Liver (tissue), 3 donors: ENCODE measurements at regions not wholly inside any gene's neighbourhood (a gene's known extent, or its start where the extent isn't known, plus 50 kb on each side); places are given as distances from the start of the nearest gene placed in this dataset.

Experiments
- CTCF ChIP-seq: fragments of 150-350 bp; IDR thresholded peaks from 2 replicates; pipeline ENCODE4 v1.5.1; 2017; ENCODE audit warnings: improper control_type of control experiment, low read depth, low read length; ENCODE audit not compliant: missing input control
- EGR1 ChIP-seq, 2 donors: IDR thresholded peaks; 2 replicates each; pipeline ENCODE4 v1.6.1; 2016 to 2018; ENCODE audit warnings: antibody characterized with exemption in 2 of 2, low read depth in 2 of 2
- GABPA ChIP-seq, 2 donors: IDR thresholded peaks in 1 of 2; conservative IDR thresholded peaks in 1 of 2; 2 replicates each; pipeline ENCODE4 v1.6.1; 2016; ENCODE audit warnings: antibody characterized with exemption in 2 of 2, mild to moderate bottlenecking in 1 of 2, moderate library complexity in 1 of 2
- RAD21 ChIP-seq, 2 donors: IDR thresholded peaks; 2 replicates each; pipeline ENCODE4 v1.6.1; 2016; ENCODE audit warnings: antibody characterized with exemption in 2 of 2, mild to moderate bottlenecking in 2 of 2
- REST ChIP-seq: IDR thresholded peaks from 2 replicates; pipeline ENCODE4 v1.6.1; 2016; ENCODE audit warnings: antibody characterized with exemption, mild to moderate bottlenecking
- TAF1 ChIP-seq: conservative IDR thresholded peaks from 2 replicates; pipeline ENCODE4 v1.6.1; 2016; ENCODE audit warnings: antibody characterized with exemption, mild to moderate bottlenecking
- TF ChIP-seq, protein P1 (sequence below): IDR thresholded peaks from 2 replicates; pipeline ENCODE4 v1.6.1; 2016; ENCODE audit warnings: antibody characterized with exemption
- donor health status: healthy.
- donor health status: healthy.

- no peak for TF ChIP-seq GABPA (IDR thresholded peaks at IDR 0.05 in 1 of 2, conservative IDR thresholded peaks at IDR 0.05 in 1 of 2)
- no peak for TF ChIP-seq TAF1
- TF ChIP-seq, protein P1, sequence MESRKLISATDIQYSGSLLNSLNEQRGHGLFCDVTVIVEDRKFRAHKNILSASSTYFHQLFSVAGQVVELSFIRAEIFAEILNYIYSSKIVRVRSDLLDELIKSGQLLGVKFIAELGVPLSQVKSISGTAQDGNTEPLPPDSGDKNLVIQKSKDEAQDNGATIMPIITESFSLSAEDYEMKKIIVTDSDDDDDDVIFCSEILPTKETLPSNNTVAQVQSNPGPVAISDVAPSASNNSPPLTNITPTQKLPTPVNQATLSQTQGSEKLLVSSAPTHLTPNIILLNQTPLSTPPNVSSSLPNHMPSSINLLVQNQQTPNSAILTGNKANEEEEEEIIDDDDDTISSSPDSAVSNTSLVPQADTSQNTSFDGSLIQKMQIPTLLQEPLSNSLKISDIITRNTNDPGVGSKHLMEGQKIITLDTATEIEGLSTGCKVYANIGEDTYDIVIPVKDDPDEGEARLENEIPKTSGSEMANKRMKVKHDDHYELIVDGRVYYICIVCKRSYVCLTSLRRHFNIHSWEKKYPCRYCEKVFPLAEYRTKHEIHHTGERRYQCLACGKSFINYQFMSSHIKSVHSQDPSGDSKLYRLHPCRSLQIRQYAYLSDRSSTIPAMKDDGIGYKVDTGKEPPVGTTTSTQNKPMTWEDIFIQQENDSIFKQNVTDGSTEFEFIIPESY: no peak
- no peak for TF ChIP-seq CTCF
- no peak for TF ChIP-seq RAD21 (IDR thresholded peaks at IDR 0.05)
- TF ChIP-seq REST: no peak
- TF ChIP-seq EGR1 (IDR thresholded peaks at IDR 0.05; ENCODE audit: low read depth in 2 of 2): no peak
Observed at GRCh38 chr14:83151571-83151970, 1617.9 kb upstream of the SEL1L start.
